NCI-H524 treated with DMSO at 0.1 percent for 48 hours (cell line): ENCODE measurements at regions not wholly inside any gene's neighbourhood (a gene's known extent, or its start where the extent isn't known, plus 50 kb on each side); places are given as distances from the start of the nearest gene placed in this dataset.

ENCODE experiments used
- DNase-seq: peaks from one replicate; lab custom pipeline; 2025; lab: John Stamatoyannopoulos, UW

DNA sequence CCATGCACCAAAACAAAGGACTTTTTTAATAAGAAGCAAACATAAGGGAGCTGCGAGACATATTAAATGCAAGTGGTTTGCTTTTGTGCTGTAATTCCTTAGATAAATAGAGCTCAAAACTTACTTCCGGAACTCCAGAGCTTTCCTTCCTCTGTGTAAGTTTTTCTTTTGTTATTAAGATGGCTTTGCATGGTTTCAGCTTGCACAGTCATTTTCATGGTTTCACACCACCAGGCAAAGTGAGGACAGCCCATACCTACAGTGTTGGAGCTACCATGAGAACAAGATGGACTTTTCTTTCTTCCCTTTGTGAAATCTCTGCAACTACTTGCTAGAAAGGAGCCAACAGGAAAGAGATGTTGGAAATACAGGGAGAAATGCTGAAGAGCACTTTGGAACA, 368.0 kb downstream of the SETD4 start:
- DNase-seq: no peak

DNA sequence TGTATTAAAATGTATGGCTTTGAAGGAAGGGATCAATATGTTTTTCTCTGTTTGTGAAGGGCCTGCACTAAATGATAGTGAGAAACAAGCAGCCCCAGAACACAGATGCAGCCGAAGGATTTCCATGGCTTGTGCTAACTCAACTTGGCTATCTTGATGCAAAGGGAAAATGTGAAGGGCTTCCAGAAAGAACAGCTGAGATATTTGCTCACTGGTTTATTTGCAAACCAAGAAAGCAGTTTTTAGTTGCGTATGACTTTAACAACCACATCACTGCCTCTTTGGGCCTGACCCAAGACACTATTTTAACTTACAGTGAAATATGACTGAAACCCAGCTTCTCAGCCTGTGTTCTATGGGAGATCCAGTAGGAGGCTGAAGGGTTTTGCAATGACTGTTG, 369.9 kb downstream of the SETD4 start:
- DNase-seq: no peak

DNA sequence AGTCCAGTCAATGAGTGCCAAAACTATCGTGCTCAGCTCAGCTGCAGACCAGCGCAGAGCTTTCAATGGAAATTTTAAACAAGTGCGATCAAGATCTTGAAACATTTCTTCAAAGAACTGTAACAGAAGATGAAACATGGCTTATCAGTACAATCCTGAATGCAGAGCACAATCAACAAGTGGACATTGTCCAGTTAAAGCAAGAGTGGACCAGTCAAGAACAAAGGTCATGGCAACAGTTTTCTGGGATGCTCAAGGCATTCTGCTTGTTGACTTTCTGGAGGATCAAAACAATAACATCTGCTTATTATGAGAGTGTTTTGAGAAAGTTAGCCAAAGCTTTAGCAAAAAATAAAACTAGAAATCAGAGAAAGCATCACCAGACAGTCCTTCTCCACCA, 374.2 kb downstream of the SETD4 start:
- no peak for DNase-seq

DNA sequence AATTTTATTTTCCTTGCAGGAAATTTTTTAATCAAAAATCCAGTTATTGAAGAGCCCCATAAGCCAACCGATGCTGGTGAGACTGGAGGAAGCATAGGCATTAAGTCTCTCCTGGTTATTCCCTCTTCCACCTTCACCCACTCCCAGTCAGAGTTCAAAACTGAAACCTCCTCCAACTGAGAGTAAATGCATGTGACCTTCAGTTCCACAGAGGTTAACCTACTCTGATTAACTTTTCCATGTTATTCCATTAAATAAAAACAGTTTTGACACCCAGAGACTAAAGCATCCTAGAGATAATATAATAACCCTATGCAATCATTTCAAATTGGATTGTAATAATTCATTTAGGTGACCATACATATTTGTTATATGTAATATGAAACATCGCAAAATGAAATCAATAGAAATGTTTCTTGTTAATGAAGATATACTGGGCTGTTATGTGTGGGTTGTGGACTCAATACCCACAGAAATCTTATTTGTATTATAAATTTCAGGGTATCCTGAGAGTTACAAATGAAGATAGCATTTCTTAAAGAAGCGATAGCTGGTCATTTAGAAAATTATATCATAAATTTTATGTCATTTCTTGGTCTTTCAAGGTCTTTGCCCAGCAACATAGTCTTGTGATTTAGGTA, 376.5 kb downstream of the SETD4 start:
- DNase-seq: no peak

DNA sequence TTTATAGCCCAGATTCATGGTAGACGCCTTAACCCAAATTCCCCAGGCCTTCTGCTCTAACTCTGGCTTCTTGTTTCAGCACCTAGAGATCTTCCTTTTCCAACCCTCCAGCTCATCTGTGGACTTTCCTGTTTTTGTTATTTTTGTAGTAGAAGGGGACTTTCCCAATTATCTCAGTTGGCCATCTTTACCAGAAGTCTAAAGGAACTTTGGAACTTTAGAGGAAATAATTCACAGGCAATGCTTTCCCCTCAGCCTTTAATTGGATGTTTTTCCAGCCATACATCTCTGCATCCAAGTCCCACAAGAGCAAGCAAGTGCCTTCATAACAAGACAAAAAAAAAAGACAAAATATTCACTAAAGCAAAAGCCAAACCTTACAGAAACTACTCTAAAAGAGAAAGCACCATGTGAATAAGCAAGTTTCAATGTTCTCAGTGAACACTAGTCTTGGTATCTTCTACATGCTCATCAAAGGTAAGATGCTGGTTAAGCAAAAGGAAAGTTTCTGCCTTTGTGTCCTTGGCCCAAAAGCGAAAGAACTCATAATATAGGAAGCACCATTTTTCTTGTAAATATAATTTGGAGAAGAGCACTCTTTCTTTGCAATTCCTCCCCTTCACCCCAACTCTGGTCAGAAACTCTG, 377.3 kb downstream of the SETD4 start:
- no peak for DNase-seq

DNA sequence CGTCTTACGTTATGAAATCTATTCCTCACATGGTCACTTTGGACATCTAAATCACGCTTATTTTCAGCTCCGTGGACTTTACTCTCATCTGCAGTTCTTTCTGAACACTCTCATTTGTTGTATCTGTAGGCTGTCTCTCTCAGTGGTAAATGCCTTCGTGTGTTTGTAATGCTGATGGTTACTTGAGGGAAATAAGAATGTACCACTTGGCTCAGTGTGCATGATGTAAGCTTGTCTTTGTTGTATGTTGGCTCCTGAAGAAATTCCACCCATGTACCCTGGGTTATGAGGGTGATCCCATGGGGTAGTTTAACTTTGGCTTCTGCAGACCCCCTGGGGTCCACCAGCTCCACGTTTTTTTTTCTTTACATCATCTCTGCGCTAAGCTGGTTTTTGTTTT, 378.4 kb downstream of the SETD4 start:
- DNase-seq: no peak

DNA sequence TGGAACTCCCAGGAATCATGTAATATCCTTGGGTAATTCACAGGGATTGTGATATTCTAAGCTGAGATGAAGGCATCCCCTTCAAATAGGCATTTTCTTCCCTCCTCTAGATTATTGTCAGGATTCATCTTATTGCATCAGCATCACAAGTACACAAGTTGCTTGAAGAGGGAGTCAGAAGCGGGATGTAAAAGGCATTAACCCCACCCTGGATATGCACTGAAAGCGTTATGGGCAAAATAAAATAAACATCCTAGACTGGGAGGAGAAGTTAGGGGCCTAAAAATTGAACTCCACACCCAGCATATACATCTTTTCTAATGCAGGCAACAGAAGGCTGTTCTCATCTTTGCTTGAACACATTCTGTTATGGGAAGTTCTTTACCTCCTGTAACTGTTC, 381.2 kb downstream of the SETD4 start:
- DNase-seq: no peak

DNA sequence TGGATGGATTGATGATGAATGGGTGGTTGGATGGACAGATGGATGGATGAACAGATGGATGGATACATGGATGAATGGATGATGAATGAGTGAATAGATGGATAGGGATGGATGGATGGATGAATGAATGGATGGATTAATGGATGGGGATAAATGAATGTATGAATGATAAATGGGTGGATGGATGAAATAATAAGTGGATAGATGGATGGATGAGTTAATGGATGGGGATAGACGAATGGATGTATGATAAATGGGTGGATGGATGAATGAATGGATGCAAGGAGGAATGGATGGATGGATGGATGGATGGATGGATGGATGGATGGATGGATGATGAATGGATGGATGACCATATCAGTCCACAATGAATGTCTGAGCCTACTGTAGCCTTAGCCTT, 381.9 kb downstream of the SETD4 start:
- DNase-seq: no peak

DNA sequence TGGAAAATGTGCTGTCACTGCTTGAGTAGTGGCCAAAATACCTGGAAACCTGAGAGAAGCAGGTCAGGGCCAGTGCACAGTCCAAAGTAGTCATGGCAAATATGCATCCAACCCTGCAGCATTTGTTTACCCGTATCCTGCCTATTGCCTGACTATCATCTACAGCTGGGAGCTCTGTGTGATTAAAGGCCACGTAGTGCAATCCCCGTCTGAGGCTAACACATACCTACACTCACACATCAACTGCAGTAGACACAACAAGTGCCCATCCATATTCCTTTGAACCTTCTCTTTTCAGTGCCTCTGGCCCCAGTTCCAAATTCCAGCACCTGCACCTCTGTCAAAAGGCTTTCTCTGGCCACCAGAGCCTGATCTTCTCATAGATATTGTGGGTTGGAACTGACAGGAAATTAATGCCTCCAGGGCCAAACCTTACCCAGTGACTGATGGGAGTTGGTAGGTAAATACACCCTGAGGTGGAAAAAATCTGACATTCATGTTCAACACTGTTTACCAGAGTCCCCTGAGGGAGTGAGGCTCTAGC, 383.0 kb downstream of the SETD4 start:
- DNase-seq: no peak

DNA sequence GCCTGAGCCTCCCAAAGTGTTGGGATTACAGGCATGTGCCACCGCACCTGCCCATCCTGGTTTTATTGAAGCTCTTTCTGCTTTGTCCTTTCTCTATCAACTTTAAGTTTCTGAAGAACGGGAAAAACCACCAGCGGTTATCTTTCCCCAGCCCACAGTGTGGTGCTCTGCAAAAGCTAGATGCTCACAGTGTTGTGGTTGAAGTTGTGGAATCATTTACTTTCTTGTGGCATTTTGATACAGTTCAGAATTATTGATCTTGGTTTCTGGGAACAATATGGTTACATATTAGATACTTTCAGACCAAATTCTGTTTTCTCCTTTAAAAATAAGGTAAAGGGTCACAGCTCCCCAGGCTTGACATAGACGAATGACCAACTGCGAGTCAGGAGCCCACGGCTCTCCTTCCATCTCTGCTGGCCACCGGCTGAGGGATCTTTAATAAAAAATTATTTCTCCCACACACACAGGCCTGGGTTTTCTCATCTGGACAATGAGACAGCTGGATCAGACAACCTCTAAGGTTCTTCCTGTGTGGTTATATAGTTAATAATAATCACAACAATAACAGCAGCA, 385.3 kb downstream of the SETD4 start:
- DNase-seq: no peak

DNA sequence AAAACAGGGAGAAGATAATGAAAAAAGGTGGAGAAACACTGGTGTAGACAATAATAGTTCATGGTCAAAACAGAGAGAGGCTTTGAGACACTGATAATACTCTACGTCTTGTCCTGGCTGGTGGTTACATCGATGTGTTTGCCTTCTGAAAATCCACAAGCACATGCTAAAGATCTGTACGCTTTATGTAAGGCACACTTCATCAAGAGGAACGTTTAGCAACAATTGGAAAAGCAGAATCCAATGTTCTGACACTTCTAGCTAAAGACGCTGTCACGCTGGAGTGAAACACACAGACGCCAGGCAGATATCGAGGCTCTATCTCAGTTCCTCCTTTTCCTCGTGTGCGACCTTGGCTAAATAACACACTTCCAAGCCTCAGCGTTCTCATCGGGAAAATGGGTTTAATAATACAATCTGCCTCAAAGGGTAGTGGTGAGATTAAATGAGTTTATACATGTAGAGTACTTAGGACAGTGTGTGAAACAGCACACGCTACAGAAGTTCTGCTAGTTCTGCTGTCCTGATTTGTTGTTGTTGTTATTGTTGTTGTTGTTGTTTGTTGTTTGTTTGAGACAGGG, 386.1 kb downstream of the SETD4 start:
- no peak for DNase-seq

DNA sequence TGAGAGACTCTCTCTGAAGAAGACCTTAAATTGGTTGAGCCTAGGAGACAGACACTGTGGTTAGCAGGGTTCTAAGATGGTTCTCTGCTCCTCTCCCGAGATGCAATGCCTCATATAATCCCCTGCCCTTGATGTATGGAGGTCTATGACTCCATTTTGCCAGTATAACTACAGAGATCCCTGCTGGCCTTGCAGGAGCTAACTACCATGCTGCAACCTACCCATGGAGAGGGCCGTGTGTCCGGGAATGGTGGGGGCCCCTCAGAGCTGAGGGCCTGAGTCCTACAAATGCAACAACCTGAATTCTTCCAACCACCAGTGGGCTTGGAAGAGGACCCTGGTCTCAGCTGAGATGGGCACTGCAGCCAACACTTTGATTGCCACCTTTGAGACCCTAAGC, 388.0 kb downstream of the SETD4 start:
- no peak for DNase-seq

DNA sequence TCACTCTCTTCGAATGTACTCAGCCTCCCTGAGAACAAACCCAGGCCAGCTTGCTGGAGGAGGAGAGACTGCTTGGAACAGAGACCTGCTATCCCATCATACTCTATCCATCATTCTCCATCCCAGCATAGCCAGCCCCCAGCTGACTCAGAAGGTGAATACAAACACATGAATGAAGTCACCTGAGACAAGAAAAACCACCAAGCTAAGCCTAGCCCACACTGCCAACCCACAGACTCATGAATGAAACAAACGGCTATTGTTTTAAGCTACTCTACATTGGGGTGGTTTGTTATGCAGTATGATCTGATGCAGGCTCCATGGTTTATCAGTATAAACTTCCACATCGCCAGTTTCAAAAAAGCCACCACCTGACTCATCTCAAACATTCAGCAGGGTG, 395.6 kb downstream of the SETD4 start:
- no peak for DNase-seq

DNA sequence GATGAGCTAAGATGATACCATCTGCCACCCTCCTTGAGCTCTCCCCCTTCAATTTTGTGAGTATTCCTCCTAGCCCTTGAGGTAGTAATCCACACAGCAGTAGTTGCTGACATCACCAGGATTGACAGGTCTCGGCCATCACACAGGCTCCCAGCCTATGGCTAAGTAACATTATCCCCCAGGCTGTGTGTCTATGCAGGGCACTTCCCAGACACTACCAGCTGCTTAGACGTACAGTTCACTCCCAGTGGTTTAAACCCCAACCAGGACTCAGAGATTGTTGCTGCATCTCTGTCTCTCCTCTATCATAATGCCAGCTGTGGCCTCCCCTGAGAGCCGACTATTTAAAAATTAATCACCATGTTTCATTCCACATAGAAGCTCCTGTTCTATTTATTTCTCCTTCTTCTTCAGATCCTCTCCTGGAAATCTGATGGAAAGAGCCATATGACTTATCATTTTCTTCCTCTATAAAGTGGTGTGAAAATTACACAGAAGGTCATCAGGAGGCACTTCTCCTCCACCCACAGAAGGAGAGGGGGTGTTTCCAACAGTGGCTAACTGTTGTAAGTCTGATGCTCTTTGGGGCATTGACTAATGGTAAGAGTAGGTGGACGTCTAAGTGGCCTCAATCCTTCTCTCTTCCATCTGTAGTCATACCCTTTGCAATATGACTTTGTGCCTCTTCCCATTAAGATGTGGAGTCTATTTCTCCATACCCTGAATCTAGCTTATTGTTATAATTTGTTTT, 396.3 kb downstream of the SETD4 start:
- peak; percentile 99 for DNase-seq

DNA sequence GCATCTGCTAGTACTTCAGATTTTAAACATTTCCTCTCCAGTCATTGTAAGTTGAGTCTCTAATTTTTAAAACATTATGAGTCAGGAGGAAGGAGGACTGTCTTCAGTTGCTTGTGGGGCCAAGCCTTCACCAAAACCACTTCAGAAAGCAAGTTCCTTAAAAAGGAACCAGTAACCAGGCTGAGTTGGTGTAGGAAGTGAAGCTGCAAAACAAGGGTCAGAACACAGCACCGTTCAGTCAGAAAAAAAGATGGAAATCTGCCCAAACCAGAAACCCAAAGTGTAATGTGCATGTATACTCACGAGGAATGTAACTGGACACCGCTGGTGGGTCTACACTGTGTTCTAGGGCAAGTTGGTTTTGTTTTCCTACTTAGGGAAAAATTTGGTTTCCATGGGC, 402.1 kb downstream of the SETD4 start:
- DNase-seq: no peak

DNA sequence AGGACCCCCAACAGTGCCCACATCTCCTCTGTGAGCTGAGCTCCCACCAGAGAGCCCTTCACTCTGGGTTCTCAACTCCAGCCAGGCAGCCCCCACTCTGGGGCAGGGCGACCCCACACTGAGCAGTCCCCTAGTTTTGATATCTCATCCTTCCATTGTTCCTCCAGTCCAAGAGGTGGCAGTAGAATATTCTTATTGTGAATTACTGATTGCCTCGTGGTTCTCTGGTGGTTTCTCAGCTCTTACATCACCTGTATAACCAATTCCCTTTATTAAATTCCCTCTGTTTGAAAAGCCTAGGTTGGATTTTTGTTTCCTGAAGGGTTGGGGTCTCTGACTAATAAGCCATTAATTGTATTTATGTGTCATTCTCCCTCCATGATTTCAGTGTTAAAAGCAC, 407.5 kb downstream of the SETD4 start:
- no peak for DNase-seq

DNA sequence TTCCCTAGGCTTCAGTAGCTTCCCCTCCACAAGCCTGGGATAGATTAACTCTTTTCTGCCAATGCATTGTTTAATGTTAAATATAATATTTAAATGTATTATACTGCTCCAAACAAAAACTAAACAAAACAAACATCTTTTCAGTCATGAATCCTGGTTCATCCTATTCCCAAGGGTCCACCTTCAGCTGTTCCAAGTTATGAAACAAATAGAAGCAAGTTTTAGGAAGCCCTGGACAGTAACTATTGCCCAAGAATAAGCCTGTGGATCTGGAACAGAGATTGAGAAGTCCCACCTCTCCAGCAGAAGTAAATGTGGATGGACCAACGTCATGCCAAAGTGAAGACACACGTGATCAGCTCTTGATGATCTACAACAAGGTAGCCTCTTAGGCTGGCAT, 408.1 kb downstream of the SETD4 start:
- DNase-seq: no peak

DNA sequence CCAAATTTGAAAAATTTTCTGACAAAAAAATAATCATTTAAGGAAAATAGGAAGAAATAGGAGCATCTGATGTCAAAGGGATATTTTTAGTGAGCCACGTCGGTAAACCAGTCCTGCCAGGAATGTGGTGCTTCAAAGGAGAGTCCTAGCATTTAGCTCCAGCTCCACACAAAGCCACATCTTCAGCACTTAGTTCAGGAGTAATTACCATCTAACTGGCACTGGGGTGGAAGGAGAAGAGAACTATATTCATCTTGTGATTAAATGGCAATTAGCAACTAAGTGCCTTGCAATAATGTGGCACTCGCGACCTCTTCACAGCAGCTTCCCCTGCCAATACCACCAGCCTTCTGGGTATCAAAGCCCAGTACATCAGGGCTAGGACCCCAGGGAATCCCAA, 409.1 kb downstream of the SETD4 start:
- no peak for DNase-seq

DNA sequence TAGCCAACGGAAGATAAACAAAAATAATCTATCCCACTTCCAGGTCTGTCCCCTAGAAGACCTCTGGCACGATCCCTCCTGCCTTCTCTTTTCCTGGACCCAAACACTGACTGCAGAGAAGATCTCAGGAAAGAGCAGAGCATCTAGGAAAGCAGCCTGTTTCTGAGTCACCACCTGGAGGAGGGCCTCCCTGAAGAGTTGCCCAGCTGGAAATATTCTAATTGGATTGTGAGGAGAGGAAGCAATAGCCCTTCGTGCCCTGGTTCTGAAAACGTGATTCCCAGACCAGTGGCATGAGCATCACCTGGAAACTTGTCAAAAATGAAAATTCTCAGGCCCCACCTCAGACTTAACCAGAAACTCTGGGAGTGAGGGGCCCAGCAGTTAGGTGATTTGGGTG, 411.1 kb downstream of the SETD4 start:
- DNase-seq: no peak

DNA sequence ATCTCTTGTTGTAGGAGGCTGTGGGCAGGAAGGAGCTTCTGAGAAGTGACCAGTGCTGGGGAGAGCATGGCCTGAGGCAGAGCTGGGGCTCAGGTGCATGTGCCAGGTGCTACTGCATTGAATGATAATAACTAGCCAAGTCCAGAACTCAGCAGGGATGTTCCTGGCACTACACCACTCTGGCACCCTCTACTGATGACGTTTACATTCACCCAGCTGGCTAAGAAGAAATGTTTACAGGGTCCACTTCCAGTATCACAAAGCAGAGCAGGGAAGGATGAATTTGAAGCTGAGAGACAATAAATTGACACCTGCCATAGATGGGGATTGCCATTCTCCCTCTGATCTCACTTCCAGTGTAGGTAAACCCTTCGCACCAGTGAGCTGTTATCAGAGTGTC, 411.8 kb downstream of the SETD4 start:
- DNase-seq: no peak

DNA sequence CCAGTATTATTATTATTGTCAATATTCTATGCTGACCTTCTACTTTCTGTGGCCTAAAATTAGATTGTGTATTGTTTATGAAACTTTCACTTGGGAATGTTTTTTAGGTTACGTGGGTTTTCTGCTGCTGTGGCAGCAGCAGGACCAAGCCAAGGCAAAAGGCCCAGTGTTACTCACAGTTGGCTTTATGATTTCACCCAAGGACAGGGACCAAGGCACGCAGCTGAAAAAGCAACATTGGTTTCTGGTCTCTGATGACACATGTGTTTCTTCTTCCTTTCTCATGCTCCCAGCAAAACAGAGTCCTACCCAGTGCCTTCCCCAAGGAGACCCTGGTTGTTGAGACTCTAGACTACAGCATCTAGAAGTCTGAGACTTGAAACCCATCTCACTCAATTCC, 413.7 kb downstream of the SETD4 start:
- DNase-seq: no peak

DNA sequence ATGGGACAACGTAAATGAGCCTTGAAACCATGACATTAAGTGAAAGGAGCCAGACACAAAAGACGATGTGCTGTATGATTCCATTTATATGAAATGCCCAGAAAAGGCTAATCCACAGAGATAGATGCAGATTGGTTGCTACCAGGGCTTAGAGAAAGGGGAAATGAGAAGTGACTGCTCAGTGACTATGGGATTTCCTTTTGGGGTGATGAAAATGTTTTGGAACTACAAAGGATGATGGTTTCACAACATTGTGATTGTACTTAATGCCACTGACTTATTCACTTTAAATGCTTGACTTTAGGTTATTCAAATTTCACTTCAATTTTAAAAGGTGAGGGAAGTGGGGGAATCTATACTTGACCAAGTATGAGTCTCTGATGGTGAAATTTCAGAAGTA, 414.3 kb downstream of the SETD4 start:
- DNase-seq: no peak

DNA sequence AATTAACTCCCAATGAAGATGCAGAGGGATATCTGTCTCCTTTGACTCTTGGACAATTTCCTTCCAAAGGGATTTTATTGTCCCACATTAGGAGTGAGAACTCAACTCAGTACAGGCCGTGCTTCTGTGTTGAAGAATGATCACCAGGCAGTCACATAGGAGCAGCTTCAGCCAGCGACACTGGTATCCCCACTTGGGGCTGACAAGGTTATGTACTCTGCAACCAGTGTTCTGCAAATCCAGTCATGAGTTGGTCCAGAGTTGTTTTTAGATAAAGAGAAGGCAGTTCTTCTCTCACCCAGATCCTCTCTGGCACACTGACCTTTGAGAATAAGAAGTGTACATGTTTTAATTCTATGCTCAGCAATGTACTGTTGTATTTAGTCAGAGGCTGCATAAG, 415.8 kb downstream of the SETD4 start:
- DNase-seq: no peak
